Left colon (tissue), 2 donors: ENCODE measurements at regions not wholly inside any gene's neighbourhood (a gene's known extent, or its start where the extent isn't known, plus 50 kb on each side); places are given as distances from the start of the nearest gene placed in this dataset.
"Not testable (repeated sequence)": the region's sequence is repeated elsewhere in the genome, so short reads cannot be mapped to it uniquely, and the experiment has no call there.

Experiments used
- ATAC-seq: fragments of 200-7000 bp; cut with Tn5 transposase; one replicate; pipeline ENCODE4 v1.9.1; 2020; ENCODE audit warnings: mild to moderate bottlenecking, moderate library complexity
- DNase-seq, 2 donors: peaks; one replicate each; pipeline ENCODE4 v3.0.0-alpha.2; 2020
- intact Hi-C, 2 donors: fragments of 100-400 bp; cut with DNase I in 1 of 2; cut with micrococcal nuclease in 1 of 2; formaldehyde crosslinking; loops; one replicate each; pipeline versions ENCODE4 v1.11.2 to v1.14.0; 2022; cut with DNase I, micrococcal nuclease
- donor health status: DM: no; HTN: no; CAD: no.
- donor health status: DM: yes; HTN: yes; CAD: no.

DNA sequence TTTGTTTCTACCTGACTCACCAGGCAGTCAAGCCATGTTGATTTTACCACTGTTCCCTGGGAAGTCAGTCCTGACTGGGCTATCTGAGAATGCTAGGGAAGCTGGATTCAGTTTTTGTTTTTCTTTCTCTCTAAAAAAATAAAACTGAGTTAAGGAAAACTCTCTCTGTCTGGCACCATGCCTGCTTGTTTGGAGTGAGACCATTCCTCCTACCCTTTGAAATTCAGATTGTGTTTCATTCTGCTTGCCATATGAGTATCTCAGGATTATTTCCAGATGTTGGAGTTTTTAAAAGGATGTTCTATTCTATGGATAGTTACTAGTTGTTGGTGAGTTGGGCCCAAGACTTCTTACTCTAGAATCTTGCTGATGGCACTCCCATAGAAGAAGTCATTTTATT, 1917.0 kb downstream of the LRRC4C start:
- DNase-seq: no peak
- no peak for ATAC-seq
- intact Hi-C loops: no loop called here

DNA sequence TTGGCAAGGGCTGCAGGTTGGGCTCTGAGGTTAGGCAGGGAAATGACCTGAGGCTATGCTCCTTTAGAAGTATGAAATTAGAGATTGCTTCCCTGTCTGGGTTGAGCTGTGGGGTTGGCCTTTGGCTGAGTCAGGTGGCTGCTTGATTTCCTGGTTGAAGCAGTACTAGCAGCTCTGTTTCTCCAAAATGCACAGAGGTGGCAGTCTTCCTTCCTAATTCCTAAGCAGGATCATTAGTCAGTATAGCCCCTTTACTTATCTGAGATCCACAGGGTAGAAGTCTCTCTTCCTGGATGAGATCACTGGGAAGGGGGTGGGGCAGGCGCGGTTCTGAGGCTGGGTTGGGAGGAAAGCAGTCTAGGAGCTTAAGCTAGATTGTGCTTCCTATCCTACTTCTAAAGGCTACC, 1917.5 kb downstream of the LRRC4C start:
- ATAC-seq (no peak), DNase-seq (no peak)

DNA sequence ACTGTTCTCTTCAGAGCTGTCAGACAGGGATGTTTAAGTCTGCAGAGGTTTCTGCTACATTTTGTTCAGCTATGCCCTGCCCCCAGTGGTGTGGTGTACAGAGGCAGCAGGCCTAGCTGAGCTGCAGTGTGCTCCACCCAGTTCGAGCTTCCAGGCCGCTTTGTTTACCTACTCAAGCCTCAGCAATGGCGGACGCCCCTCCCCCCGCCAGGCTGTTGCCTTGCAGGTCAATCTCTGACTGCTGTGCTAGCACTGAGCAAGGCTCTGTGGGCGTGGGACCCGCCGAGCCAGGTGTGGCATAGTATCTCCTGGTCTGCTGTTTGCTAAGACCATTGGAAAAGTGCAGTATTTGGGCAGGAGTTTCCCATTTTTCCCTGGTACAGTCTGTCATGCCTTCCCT, 1923.1 kb downstream of the LRRC4C start:
- DNase-seq, intact Hi-C loops, ATAC-seq: not testable (repeated sequence)

More for the DNA sequence above, 1917.5 kb downstream of the LRRC4C start:
- intact Hi-C loops: no loop called here
